GM19025 (cell line): ENCODE measurements at regions not wholly inside any gene's neighbourhood (a gene's known extent, or its start where the extent isn't known, plus 50 kb on each side); places are given as distances from the start of the nearest gene placed in this dataset.

Experiments
- ATAC-seq: cut with Tn5 transposase; IDR thresholded peaks from one replicate; pipeline ENCODE4 v1.9.1; 2021; ENCODE audit warnings: mild to moderate bottlenecking, low read depth, moderate library complexity; ENCODE audit not compliant: unreplicated experiment

GRCh38 chr2:5751873-5752482 lies 59.8 kb downstream of the SOX11 start:
- ATAC-seq: no peak

GRCh38 chr2:5756272-5756671 lies 64.1 kb downstream of the SOX11 start:
- ATAC-seq: no peak

GRCh38 chr2:5758346-5758745 lies 66.2 kb downstream of the SOX11 start:
- ATAC-seq: no peak

GRCh38 chr2:5759949-5760348 lies 67.8 kb downstream of the SOX11 start:
- ATAC-seq: no peak

GRCh38 chr2:5763531-5763930 lies 71.3 kb downstream of the SOX11 start:
- ATAC-seq: no peak

GRCh38 chr2:5764041-5764440 lies 71.9 kb downstream of the SOX11 start:
- no peak for ATAC-seq

- no peak for ATAC-seq
These were observed 73.9 kb downstream of the SOX11 start for GRCh38 chr2:5766056-5766455.

- no peak for ATAC-seq
These were observed 74.4 kb downstream of the SOX11 start for GRCh38 chr2:5766561-5766960.

- ATAC-seq: no peak
These were observed 84.9 kb downstream of the SOX11 start for GRCh38 chr2:5777131-5777535.

GRCh38 chr2:5781679-5782078 lies 89.5 kb downstream of the SOX11 start:
- ATAC-seq: no peak

- no peak for ATAC-seq
These were observed 89.9 kb downstream of the SOX11 start for GRCh38 chr2:5782103-5782502.

- no peak for ATAC-seq
These were observed 96.3 kb downstream of the SOX11 start for GRCh38 chr2:5788447-5788846.

GRCh38 chr2:5791371-5791770 lies 99.2 kb downstream of the SOX11 start:
- ATAC-seq: no peak

GRCh38 chr2:5794012-5794411 lies 101.8 kb downstream of the SOX11 start:
- no peak for ATAC-seq

- no peak for ATAC-seq
These were observed 105.9 kb downstream of the SOX11 start for GRCh38 chr2:5798084-5798483.

GRCh38 chr2:5799348-5799747 lies 107.2 kb downstream of the SOX11 start:
- ATAC-seq: no peak

GRCh38 chr2:5803547-5803946 lies 111.4 kb downstream of the SOX11 start:
- ATAC-seq: no peak

- ATAC-seq: no peak
These were observed 126.9 kb downstream of the SOX11 start for GRCh38 chr2:5818961-5819600.

GRCh38 chr2:5824126-5824525 lies 131.9 kb downstream of the SOX11 start:
- no peak for ATAC-seq

- ATAC-seq: no peak
These were observed 133.5 kb downstream of the SOX11 start for GRCh38 chr2:5825686-5826085.

- ATAC-seq: no peak
These were observed 134.9 kb downstream of the SOX11 start for GRCh38 chr2:5826979-5827655.

GRCh38 chr2:5834501-5834900 lies 142.3 kb downstream of the SOX11 start:
- no peak for ATAC-seq
